Inflammatory macrophage treated with lipopolysaccharide for 1 hour (primary cell): ENCODE measurements at regions not wholly inside any gene's neighbourhood (a gene's known extent, or its start where the extent isn't known, plus 50 kb on each side); places are given as distances from the start of the nearest gene placed in this dataset.
"Not testable (repeated sequence)": the region's sequence is repeated elsewhere in the genome, so short reads cannot be mapped to it uniquely, and the experiment has no call there.

Source experiments
- DNase-seq, 2 donors: peaks; one replicate each; pipeline ENCODE4 v3.0.0-alpha.2; 2020 to 2022

DNA sequence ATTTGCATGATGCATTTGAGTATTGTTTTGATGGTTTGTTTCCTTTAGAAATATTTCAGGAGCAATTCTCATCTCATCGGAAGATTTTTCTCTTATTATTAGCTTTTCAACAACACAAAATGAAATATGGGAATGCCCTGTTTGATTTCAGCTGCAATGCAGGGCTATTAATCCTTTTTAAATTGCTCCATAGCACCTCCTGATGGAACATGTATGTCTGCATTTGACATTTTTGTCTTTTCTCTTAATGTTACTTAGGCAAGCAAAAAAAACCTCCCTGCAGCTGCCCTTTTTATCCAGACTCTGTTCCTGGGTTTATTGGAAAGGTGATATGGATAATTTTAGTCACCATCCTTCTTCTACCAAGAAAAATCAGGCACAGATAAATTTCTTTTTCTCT is 895.8 kb downstream of the RPS29 start:
- DNase-seq: no peak

DNA sequence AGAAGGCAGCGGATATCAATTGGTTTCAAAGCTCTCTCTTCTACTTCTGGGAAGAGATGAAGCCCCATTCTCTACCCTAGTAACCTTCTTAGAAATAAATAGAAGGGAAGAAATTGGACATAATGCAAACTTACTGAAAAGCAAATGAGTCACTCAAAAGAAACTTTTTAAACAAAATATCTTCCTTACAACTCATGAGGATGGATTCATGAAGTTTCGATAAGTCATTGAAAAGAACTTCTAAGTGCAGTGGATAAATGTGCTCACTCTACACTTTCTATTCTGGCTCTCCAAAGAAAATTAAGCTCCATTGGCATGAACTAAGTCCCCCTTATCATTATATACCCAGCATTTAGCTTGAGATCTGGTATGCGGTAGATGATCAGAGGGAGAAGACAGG is 899.5 kb downstream of the RPS29 start:
- DNase-seq: no peak

DNA sequence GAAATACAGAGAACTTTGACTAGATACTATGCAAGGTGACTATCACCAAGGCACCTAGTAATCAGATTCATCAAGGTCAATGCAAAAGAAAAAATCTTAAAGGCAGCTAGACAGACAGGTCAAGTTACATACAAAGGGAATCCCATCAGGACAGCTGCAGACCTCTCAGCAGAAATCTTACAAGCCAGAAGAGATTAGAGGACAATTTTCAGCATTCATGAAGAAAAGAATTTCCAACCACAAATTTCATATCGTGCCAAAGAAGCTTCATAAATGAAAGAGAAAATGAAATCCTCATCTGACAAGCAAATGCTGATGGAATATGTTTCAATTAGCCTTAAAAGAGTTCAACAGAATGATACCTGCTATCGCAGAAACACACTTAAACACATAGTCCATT is 913.7 kb downstream of the RPS29 start:
- no peak for DNase-seq

DNA sequence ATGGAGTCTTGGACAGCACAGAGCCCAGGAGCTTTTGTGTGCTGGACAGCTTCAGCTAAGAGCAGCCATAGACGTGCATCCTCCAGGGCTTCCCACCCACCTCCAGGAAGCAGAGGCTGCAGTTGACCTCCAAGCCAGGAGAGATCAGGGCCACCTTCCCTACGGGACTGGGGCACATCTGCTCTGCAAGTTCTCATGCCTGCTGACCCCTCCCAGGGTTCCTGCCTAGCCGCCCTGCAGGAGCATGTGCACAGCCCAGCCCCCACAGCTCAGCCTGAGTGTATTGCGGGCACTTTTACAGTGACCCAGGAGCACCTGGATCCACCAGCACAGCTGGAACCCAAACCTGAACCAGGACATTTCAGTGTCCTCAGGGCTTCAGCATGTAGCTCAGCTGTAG is 915.2 kb downstream of the RPS29 start:
- DNase-seq: no peak

DNA sequence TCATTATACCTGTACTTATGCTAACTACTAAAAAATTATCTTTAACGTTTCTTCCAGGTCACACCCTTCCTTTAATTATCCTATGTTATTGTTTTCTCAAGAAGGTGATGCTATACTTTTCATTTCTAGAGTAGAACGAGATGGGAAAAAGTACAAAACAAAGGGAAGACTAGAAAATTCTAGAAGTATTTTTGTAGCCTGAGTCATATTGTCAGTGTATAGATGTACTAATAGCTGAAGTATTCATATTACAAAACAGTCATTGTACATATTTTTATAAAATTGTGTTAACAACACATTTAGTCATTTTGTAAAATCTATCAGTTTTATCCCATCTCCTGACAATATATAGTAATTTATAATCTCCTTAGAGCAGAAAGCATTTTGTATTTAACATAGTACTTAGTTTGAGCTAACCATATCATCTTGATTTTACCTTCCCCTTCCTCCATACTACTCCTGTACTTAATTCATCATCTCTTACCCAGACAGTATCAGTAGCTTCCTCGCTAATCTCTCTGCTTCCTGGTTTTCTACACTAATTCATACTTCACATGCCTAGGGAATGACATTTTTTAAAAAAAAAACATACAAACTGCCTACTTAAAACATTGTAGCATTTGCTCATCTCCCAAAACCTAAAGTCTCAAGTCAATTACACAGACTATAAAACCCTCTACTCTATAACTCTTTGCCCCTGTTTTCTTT is 920.9 kb downstream of the RPS29 start:
- no peak for DNase-seq

DNA sequence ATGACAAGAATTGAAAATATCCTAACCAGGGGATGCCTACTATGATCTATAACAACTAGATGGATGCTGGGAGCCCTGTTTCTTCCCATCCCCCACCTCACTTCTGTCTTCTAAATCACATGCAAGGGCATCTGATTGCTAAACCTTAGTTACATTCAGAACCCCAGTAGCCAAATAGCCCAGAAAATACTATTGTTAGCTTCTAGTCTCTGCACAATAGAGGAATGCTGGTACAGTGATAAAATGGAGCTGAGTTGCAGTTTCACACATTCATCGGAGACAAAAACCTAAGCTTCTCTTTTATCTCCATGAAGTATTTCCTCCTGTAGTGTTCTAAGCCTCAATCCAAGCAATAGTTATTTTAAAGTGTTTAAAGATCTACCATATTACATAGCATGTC is 942.9 kb downstream of the RPS29 start:
- DNase-seq: no peak

DNA sequence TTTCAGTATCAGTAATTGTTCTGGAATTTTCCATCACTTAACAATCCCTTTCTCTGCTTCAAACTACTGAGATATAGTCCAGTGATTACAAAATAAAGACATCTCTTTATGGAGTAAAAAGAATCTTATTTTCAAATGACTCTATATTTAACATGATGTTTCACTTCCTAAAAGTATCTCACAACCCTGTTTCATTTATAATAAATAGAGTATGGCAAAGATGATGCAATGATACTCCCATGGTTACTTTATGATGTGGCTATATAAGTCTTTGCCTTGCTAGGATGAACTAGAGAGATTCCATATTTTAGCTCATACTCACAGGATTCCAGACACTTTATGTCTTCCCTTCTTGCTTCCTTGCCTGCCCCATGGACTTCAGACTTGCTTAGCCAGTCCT is 953.5 kb upstream of the MDGA2 start:
- DNase-seq: no peak

DNA sequence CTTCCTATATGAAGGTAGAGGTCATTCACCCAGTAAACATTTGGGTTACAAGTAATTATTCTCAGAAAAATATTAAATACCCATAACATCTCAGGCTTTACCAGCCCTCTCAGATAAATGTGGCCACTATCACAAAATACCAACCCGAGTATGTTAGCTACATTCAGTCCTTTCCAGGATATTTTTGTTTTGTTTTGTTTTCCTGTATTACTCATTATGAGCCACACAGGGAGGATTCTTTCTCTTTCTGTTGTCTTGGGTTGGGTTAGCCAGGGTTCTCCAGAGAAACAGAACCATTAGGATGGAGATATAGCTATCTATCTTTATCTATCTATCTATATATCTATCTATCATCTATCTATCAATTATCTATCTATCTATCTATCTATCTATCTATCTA is 947.6 kb upstream of the MDGA2 start:
- no peak for DNase-seq

DNA sequence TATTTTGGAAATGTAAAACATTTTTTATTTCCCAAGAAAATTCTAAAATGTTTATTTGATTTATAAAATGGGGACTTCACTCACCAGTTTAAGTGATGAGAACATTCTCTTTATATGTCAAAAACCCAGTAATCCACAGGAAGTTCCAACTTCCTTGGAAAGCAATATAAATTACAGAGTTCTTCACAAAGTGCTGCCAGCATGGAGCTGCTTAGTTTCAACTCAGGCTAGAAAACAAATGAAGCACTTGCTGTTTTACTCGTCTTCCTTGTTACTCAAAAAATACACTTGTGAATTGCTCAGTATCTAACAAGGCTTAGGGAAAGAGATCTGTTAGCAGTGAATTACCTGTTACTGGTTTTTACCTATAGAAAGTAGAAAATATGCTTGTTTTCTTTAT is 942.7 kb upstream of the MDGA2 start:
- no peak for DNase-seq

DNA sequence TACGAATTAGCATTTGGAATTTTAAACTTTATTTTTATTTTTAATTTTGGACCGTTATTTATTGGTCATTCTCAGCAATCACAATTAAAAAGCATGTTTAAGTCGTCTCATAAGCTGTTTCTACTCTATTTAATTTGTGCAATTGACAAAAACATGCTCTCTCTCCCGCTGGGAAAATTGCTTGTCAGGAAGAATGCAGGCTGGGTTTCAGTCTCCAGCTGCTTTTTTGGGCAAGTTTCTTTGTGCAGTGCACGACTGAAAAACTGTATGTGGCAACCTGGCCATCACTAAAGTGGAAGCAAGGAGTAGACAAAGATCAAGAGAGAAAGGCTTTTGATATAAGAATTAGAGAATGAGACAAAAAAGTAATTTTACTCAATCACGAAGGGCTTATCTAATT is 941.5 kb upstream of the MDGA2 start:
- DNase-seq: no peak

DNA sequence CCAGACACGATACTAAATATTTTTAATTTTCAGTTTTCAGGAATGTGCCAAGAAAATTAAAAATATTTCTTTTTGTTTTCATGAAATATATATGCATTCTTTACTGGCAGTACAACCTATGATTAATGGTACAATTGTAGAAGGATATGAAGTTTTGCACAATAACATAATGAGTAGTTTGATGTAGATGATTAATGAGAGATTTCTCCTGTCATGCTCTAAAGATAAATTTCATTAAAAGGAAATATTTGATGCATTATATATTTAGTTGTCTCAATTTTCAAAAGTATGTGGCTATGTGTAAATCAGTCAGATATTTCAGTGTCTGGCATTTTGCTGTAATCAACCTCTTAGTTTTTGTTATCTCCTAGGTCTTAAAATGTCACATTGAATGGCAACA is 940.2 kb upstream of the MDGA2 start:
- no peak for DNase-seq

DNA sequence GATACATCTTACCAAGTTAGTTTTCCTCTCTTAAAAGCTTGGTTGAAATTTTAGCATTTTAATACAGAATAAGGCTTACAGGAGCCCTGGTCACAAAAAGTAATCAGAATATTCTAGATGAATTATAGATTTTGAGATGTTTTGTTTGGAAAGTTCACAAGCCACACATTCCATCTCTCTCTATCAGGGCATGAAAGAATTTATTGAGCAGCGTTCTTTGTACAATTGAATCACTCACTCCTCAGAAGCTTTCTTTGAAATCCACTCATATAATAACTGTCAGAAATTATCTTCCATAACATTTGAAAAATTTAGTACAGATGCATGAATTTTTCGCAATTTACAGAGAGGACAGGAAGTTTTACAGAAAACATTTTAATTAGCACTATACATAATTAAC is 938.6 kb upstream of the MDGA2 start:
- DNase-seq: no peak

DNA sequence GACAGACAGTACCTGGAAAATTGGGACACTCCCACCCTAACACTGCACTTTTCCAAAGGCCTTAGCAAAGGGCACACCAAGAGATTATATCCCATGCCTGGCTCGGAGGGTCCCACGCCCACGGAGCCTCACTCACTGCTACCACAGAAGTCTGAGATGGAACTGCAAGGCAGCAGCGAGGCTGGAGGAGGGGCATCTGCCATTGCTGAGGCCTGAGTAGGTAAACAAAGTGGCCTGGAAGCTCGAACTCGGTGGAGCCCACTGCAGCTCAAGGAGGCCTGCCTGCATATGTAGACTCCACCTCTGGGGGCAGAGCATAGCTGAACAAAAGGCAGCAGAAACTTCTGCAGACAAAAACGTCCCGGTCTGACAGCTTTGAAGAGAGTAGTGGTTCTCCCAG is 931.6 kb upstream of the MDGA2 start:
- DNase-seq: not testable (repeated sequence)

DNA sequence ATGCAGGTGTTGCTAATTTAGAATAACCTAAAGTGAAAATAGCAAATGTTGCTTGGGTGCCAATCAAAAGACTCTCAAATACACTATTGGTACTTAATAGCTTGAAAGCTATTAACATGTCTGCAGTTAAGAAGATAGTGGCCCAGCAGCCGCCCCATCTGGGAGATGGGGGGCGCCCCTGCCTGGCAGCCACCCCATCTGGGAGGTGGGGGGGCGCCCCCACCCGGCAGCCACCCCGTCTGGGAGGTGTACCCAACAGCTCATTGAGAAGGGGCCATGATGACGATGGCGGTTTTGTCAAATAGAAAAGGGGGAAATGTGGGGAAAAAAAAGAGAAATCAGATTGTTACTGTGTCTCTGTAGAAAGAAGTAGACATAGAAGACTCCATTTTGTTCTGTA is 923.1 kb upstream of the MDGA2 start:
- no peak for DNase-seq

DNA sequence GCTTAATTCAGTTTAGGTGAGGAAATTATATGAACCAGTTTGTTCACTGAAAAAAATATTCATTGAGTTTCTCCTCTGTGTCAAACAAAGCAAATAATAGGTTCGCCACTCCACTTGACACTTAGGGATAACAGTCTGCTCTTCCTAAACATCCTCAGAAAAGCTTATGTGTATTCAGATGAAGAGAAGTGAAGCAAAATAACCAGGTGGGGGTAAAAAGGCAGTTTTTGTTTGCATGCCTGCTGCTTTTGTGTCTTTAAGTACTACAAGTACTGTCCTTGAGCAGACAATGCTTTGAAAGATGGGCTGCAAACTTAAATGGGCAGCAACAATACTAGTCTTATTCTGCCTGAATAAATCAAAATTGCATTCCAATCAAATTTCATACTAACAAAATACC is 910.7 kb upstream of the MDGA2 start:
- no peak for DNase-seq

DNA sequence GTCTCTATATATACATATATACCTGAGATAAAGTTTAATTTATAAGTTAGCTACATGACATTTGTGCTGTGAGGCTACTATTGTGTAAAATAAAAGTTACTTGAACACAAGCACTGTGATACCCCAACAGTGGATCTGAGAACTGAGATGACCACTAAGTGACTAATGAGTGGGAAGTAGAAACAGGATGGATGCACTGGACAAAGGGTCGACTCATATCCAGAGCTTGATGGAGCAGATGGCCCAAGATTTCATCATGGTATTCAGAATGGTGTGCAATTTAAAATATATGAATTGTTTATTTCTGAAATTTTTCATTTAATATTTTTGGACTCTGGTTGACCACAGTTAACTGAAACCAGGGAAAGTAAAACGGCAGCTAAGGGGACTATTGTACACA is 908.6 kb upstream of the MDGA2 start:
- no peak for DNase-seq

DNA sequence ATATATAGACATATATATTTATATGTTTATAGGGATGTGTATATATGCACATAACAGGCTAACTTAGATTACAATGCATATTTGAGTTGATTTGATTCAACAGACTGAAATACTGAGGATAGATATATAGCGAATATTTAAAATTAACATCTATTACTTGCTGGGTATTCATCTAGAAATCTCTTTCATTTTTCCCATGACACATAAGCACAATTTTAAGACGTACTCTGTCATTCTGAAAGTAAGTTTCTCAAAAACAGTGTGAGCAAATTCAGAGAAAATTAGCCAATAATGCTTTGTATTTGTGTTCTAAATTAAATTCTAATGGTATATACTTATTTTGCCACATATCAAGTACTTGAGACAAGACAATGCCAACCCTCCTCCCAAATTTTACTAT is 907.5 kb upstream of the MDGA2 start:
- DNase-seq: no peak

DNA sequence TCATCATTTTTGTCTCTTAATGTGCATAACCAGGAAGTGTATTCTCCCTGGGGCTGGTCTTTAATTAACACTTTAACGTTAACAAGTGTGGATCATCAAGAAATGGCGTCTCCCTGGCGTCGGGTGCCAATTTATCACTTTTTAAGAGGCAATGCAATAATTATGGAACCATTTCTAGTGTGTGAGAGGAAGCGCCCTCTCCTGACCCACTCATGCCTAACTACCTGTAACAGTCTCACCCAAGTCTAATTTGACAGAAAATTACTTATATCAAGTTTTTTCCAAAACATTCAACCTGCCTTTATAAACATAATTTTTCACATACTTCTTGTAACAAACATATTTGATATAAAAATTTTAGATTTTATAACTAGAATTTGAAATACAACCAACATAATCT is 905.3 kb upstream of the MDGA2 start:
- no peak for DNase-seq

DNA sequence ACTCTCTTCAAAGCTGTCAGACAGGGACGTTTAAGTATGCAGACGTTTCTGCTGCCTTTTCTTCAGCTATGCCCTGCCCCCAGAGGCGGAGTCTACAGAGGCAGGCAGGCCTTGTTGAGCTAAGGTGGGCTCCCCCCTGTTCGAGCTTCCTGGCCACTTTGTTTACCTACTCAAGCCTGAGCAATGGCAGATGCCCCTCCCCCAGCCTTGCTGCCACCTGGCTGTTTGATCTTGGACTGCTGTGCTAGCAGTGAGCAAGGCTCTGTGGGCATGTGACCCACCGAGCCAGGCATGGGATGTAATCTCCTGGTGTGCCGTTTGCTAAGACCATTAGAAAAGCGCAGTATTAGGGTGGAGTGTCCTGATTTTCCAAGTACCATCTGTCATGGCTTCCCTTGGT is 900.4 kb upstream of the MDGA2 start:
- no peak for DNase-seq

DNA sequence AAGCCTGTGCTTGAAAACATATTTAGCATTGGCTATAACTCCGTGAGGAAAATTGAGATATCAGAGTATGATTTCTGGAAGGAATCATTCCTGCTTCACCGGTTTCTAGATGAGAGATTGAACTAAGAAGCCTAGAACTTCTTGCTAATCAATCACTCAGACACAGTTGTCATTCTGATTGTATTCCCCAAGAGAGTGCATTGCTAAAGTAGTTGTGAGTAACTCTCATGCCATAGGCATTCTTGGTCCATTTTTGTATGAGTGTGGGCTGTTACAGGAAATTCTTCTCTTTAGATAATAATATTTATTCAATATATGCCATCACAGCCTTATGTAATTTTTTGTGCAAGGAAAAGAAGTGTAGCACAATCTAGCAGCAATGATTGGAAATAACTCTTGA is 893.3 kb upstream of the MDGA2 start:
- no peak for DNase-seq

DNA sequence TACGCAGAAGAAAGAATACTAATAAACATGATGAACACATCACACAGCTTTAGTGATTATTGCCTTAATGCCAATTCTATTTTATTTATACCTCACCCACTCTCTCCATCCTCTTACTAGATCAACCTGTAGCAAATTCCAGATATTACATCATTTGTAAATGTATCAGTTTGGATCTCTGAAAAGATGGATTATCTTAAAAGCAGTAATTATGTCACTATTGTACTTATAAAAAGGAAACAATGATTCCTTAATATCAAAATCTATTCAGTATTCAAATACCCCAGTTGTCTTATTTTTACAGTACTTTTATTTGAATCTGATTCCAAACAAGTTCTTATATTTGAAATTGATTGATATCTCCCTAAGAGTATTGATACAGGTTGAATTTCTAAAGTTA is 892.8 kb upstream of the MDGA2 start:
- DNase-seq: no peak

DNA sequence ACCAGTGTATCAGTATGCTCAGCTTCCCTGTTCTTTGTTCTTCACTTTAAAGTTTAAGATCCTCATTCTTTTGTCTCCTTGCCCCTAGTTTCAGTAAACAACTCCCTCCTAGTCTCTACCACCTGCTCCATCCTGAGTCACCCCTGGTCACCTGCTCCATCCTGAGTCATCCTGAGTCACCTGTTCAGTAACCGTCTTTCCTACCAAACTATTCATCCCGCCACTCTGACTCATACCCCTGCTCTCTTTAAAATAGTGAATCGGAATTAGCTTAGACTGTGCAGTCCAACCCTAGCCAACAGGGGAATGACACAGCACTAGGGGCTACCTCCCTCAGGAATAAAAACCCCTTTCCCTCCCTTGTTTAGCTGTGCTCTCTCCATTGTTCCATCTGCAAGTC is 888.1 kb upstream of the MDGA2 start:
- no peak for DNase-seq

DNA sequence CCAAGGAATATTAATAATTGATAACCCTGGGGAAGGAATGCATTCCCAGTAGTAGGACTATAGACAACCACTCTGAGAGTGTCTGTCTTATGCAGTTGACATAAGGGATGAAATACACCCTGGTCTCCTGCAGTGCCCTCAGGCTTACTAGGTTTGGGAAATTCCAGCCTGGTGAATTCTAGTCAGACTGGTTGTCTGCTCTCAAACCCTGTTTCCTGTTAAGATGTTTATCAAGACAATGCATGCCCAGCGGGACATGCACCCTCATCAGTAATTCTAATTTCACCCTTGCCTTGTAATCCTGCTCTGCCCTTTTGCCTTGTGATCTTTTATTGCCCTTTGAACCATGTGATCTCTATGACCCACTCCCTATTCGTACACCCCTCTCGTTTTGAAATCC is 886.0 kb upstream of the MDGA2 start:
- not testable (repeated sequence) for DNase-seq

DNA sequence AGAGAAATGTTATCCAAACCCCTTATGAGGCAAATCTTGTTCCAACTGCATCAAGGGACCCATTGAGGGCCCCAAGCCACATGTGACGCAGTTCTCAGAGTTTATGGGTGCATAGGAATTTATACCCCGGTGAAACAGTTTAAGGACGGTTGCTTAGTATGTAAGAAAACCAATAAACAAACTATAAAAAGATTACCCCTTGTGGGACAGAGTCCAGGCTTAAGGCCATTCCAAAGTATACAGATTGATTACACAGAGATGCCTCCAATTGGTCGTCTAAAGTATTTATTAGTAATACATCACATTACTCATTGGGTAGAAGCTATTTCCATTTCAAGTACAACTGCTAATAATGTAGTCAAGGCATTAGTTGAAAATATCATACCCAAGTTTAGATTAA is 885.0 kb upstream of the MDGA2 start:
- no peak for DNase-seq

DNA sequence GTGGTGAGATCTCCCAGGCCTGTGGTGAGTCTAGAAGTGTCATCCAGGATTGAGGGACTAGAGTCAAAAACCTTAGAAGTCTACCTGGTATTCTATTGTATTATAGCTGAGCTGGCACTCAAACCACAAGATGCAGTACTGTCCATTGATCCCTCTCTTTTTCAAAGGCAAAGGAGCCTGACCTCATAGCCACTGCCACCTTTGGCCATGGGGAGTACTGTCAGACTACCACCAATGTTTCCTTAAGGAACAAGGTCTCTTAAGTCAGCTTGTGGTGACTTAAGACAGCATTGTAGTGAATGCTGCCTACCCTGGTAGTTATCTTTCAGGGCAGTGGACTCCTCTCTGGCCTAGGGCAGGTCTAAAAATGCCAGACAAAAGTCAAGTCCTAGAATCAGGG is 878.0 kb upstream of the MDGA2 start:
- DNase-seq: no peak

DNA sequence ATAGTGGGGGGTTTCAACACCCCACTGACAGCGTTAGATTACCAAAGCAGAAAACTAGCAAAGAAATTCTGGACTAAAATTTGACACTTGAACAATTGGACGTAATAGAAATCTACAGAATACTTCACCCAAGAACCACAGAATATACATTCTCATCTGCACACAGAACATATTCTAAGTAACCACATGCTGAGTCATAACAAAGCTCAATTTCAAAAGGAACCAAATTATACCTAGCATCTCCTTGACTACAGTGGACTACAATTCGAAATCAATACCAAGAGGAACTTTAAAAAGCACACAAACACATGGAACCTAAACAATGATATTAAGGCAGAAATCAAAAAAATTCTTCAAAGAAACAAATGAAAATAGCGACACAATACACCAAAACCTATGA is 871.6 kb upstream of the MDGA2 start:
- no peak for DNase-seq
